Prostate gland (tissue), 2 donors: ENCODE measurements at regions not wholly inside any gene's neighbourhood (a gene's known extent, or its start where the extent isn't known, plus 50 kb on each side); places are given as distances from the start of the nearest gene placed in this dataset.

Source experiments
- POLR2AphosphoS5 ChIP-seq: sonication (generic); formaldehyde crosslinking; IDR thresholded peaks from one replicate; pipeline ENCODE4 v1.6.1; 2017; ENCODE audit warnings: antibody characterized with exemption
- TF ChIP-seq, protein P1 (sequence below), 4 experiments: fragments of 200-600 bp in 2 of 4; fragments of 450-650 bp in 2 of 4; sonication (generic) in 2 of 4; IDR thresholded peaks; 1 replicate in 3 of 4; 2 replicates in 1 of 4; pipeline ENCODE4 v1.5.1; 2016 to 2019; ENCODE audit warnings: antibody characterized with exemption in 4 of 4, mild to moderate bottlenecking in 2 of 4, moderate library complexity in 2 of 4

DNA sequence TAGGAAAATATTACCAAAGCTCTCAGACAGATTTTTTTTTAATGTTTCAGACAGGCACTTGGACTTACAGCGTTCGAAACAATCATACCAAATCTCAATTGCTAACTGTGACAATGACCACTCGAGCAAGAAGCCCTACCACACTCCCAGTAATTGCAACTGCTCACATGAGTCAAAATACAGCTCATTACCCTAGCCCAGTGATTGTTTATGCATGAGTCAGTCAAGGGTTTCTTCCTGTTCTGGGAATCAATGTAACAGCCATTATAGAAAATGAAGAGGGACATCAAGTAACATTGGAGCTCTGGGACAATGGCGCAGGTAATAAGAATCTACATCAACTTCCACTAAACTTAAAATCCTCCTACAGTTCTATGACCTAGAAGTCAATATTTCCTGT, 56.1 kb upstream of the SH3GLB1 start:
- TF ChIP-seq, protein P1, sequence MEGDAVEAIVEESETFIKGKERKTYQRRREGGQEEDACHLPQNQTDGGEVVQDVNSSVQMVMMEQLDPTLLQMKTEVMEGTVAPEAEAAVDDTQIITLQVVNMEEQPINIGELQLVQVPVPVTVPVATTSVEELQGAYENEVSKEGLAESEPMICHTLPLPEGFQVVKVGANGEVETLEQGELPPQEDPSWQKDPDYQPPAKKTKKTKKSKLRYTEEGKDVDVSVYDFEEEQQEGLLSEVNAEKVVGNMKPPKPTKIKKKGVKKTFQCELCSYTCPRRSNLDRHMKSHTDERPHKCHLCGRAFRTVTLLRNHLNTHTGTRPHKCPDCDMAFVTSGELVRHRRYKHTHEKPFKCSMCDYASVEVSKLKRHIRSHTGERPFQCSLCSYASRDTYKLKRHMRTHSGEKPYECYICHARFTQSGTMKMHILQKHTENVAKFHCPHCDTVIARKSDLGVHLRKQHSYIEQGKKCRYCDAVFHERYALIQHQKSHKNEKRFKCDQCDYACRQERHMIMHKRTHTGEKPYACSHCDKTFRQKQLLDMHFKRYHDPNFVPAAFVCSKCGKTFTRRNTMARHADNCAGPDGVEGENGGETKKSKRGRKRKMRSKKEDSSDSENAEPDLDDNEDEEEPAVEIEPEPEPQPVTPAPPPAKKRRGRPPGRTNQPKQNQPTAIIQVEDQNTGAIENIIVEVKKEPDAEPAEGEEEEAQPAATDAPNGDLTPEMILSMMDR (IDR thresholded peaks at IDR 0.05): no peak
- TF ChIP-seq POLR2AphosphoS5: no peak
